HepG2 (cell line): ENCODE measurements at regions not wholly inside any gene's neighbourhood (a gene's known extent, or its start where the extent isn't known, plus 50 kb on each side); places are given as distances from the start of the nearest gene placed in this dataset.

Source experiments
- ATAC-seq: fragments of 200-7000 bp; cut with Tn5 transposase; 3 replicates; pipeline ENCODE4 v1.9.1; 2020; ENCODE audit warnings: mild to moderate bottlenecking, moderate library complexity
- BruUV-seq: library from RNA; stranded (reverse); fragments of 400-500 nt; replicated peaks from 2 replicates; lab custom pipeline; 2021; lab: Mats Ljungman, UMichigan
- CTCF ChIA-PET: fragments of 300-600 bp; formaldehyde crosslinking; extraction: SDS; loops from one replicate; lab custom pipeline; 2021; ENCODE audit warnings: low total read pairs, inconsistent platforms, low intra/inter-chr PET ratio; lab: Yijun Ruan, JAX
- POLR2A ChIA-PET: fragments of 350-600 bp; sonication (Branson Sonifier 250); formaldehyde crosslinking; loops from one replicate; lab custom pipeline; 2020; ENCODE audit warnings: antibody characterized with exemption, inconsistent platforms; lab: Yijun Ruan, JAX
- DNase-seq: peaks from one replicate; pipeline ENCODE4 v3.0.0-alpha.2; 2015; ENCODE audit warnings: low spot score
- FAIRE-seq: peaks from 3 replicates; lab custom pipeline; 2011; peaks lifted over from hg19 to GRCh38; lab: Jason Lieb, UNC
- H2AFZ ChIP-seq: one replicate; pipeline ENCODE4 v1.6.1; 2011; ENCODE audit warnings: low read length, inconsistent platforms
- H3K27ac ChIP-seq: fragments of 300-600 bp; 3 replicates; pipeline ENCODE4 v1.8.0; 2011; ENCODE audit warnings: mixed run types, mild to moderate bottlenecking, mixed read lengths, low read length, inconsistent platforms; ENCODE audit not compliant: insufficient read depth; ENCODE audit errors: extremely low read length
- H3K27me3 ChIP-seq, 2 experiments: fragments of 200-600 bp in 1 of 2; 2 replicates in 1 of 2; 3 replicates in 1 of 2; pipeline versions ENCODE4 v1.6.0 to v1.8.0; 2011; ENCODE audit warnings: low read length in 2 of 2, mild to moderate bottlenecking in 2 of 2, moderate library complexity in 2 of 2, inconsistent platforms in 1 of 2; ENCODE audit not compliant: insufficient read depth in 2 of 2, control insufficient read depth in 1 of 2
- H3K36me3 ChIP-seq, 2 experiments: fragments of 200-600 bp in 1 of 2; replicated peaks in 1 of 2; 2 replicates in 1 of 2; 3 replicates in 1 of 2; pipeline versions ENCODE4 v1.5.1 to v1.8.0; 2011; ENCODE audit warnings: low read length in 2 of 2, inconsistent platforms in 1 of 2; ENCODE audit not compliant: insufficient read depth in 2 of 2, control insufficient read depth in 1 of 2
- H3K4me1 ChIP-seq: 2 replicates; pipeline ENCODE4 v1.5.1; 2012; ENCODE audit warnings: low read length, inconsistent platforms; ENCODE audit not compliant: insufficient read depth
- H3K4me2 ChIP-seq: 2 replicates; pipeline ENCODE4 v1.6.0; 2011; ENCODE audit warnings: low read depth, low read length, inconsistent platforms
- H3K4me3 ChIP-seq, 3 experiments: fragments of 200-600 bp in 1 of 3; sonication (generic), shearing (Covaris generic) in 1 of 3; replicated peaks in 1 of 3; 2 replicates each; pipeline ENCODE4 v1.5.1; 2011 to 2016; ENCODE audit warnings: low read length in 3 of 3, inconsistent platforms in 2 of 3, low read depth in 2 of 3, mild to moderate bottlenecking in 2 of 3, control low read depth in 1 of 3, mixed read lengths in 1 of 3; ENCODE audit not compliant: insufficient read depth in 1 of 3
- H3K79me2 ChIP-seq: one replicate; pipeline ENCODE4 v1.6.1; 2011; ENCODE audit warnings: low read length, inconsistent platforms; ENCODE audit not compliant: insufficient read depth
- H3K9ac ChIP-seq: 2 replicates; pipeline ENCODE4 v1.6.0; 2011; ENCODE audit warnings: mild to moderate bottlenecking, low read depth, low read length, inconsistent platforms; ENCODE audit not compliant: insufficient read depth
- H3K9me3 ChIP-seq: 2 replicates; pipeline ENCODE4 v1.5.1; 2012; ENCODE audit warnings: mild to moderate bottlenecking, low read length
- H4K20me1 ChIP-seq: 2 replicates; pipeline ENCODE4 v1.6.0; 2011; ENCODE audit warnings: inconsistent platforms, mild to moderate bottlenecking, low read length, moderate library complexity; ENCODE audit not compliant: insufficient read depth
- ATF1 ChIP-seq: IDR thresholded peaks from 2 replicates; pipeline ENCODE4 v1.6.1; 2016; ENCODE audit warnings: mild to moderate bottlenecking, control low read depth
- CBX2 ChIP-seq, 2 experiments: fragments of 200-600 bp in 1 of 2; sonication (generic); formaldehyde crosslinking in 1 of 2; IDR thresholded peaks; 2 replicates each; pipeline versions ENCODE4 v1.7.0 to v1.8.1; 2018 to 2022; ENCODE audit warnings: low read depth in 2 of 2, low read length in 1 of 2, mild to moderate bottlenecking in 1 of 2, missing genetic modification reagents in 1 of 2
- JARID2 ChIP-seq: sonication (generic); formaldehyde crosslinking; IDR thresholded peaks from 2 replicates; pipeline ENCODE4 v1.8.1; 2023; ENCODE audit warnings: missing genetic modification reagents, inconsistent platforms; ENCODE audit not compliant: insufficient replicate concordance
- MXI1 ChIP-seq: IDR thresholded peaks from 3 replicates; pipeline ENCODE4 v1.6.1; 2012; ENCODE audit warnings: low read depth, low read length, inconsistent platforms, borderline replicate concordance
- NAIF1 ChIP-seq: sonication (generic); formaldehyde crosslinking; IDR thresholded peaks from 2 replicates; pipeline ENCODE4 v1.5.0; 2020; ENCODE audit warnings: mild to moderate bottlenecking, missing genetic modification reagents, borderline replicate concordance
- NFYB ChIP-seq: sonication (generic); formaldehyde crosslinking; IDR thresholded peaks from 2 replicates; pipeline ENCODE4 v1.4.0; 2020; ENCODE audit warnings: missing genetic modification reagents
- THAP9 ChIP-seq: sonication (generic); formaldehyde crosslinking; IDR thresholded peaks from 2 replicates; pipeline ENCODE4; 2020; ENCODE audit warnings: missing genetic modification reagents, mild to moderate bottlenecking, borderline replicate concordance
- ZNF598 ChIP-seq: sonication (generic); formaldehyde crosslinking; IDR thresholded peaks from 2 replicates; pipeline ENCODE4 v1.5.1; 2020; ENCODE audit warnings: mild to moderate bottlenecking, missing genetic modification reagents, borderline replicate concordance
- ZNF766 ChIP-seq: sonication (generic); formaldehyde crosslinking; IDR thresholded peaks from 2 replicates; pipeline ENCODE4 v1.5.0; 2020; ENCODE audit warnings: missing genetic modification reagents, borderline replicate concordance
- ZNF883 ChIP-seq: sonication (generic); formaldehyde crosslinking; IDR thresholded peaks from 2 replicates; pipeline ENCODE4 v1.5.1; 2020; ENCODE audit warnings: mild to moderate bottlenecking, missing genetic modification reagents; ENCODE audit errors: not compliant biosample characterization
- WGBS: methylation state at CpG from one replicate; pipeline ENCODE4 v1.1.6; 2017; ENCODE audit warnings: low lambda C conversion rate; 5-methylcytosine and 5-hydroxymethylcytosine counted together
- in situ Hi-C: cut with HindIII; loops from 2 replicates; pipeline ENCODE4 v1.10.0; 2017; ENCODE audit warnings: low pct_unique_long_range_greater_than_20kb; ENCODE audit not compliant: extremely low pct_ligation_motif_present
- intact Hi-C: fragments of 100-400 bp; cut with micrococcal nuclease; formaldehyde crosslinking; loops from one replicate; pipeline ENCODE4 v1.10.0; 2022; ENCODE audit not compliant: unreplicated experiment
- TF ChIP-seq, protein P1 (sequence below): sonication (generic); formaldehyde crosslinking; IDR thresholded peaks from 2 replicates; pipeline ENCODE4 v1.8.1; 2022; ENCODE audit warnings: mild to moderate bottlenecking, missing genetic modification reagents
- TF ChIP-seq, protein P2 (sequence below): sonication (generic); formaldehyde crosslinking; IDR thresholded peaks from 2 replicates; pipeline ENCODE4 v1.9.0; 2022; ENCODE audit warnings: low read depth, missing genetic modification reagents
- TF ChIP-seq, protein P3 (sequence below): sonication (generic); formaldehyde crosslinking; IDR thresholded peaks from 2 replicates; pipeline ENCODE4 v1.5.0; 2020; ENCODE audit warnings: missing genetic modification reagents
- TF ChIP-seq, protein P4 (sequence below): IDR thresholded peaks from 2 replicates; pipeline ENCODE4 v1.6.1; 2012; ENCODE audit warnings: low read length, improper control_type of control experiment

DNA sequence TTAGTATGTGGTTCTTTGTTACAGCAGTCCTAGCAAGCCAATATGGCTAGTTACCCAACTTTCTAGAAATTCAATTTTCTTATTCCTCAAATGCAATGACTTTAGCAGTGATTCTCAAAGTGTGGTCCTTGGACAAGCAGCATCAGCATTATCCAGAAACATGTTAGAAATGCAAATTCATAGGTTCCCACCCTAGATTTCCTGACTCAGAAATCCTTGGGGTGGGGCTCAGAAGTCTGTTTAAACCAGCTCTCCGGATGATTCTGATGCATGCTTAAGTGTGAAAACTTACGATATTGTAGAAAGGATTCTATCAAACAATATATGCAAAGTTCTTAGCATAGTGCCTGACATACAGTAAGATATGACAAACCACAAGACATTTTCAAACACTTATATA lies 757.1 kb downstream of the DHX35 start:
- Histone ChIP-seq H3K27ac (no peak overlapping the region), H3K9me3 (peaks cover 94% of the 10 kb centered on the region), H3K27me3 (no peaks in the 10 kb centered on the region), H4K20me1 (no peaks in the 10 kb centered on the region), H3K4me2 (no peak overlapping the region), H3K9ac (no peak overlapping the region), H3K79me2 (no peaks in the 10 kb centered on the region), H2AFZ (no peak overlapping the region), H3K4me3 (no peak overlapping the region), H3K4me1 (no peaks in the 10 kb centered on the region), H3K36me3 (no peaks in the 10 kb centered on the region)
- ChIA-PET POLR2A (no interaction called here), CTCF (no interaction called here)
- WGBS = 65% methylated on average over 2 of the region's 2 CpGs
- in situ Hi-C loops (no loop called here), intact Hi-C loops (no loop called here)
- DNase-seq = no peak
- no peak for FAIRE-seq
- no TSS peak for BruUV-seq
- no peak for ATAC-seq
- no peak for TF ChIP-seq NAIF1
- TF ChIP-seq, protein P1, sequence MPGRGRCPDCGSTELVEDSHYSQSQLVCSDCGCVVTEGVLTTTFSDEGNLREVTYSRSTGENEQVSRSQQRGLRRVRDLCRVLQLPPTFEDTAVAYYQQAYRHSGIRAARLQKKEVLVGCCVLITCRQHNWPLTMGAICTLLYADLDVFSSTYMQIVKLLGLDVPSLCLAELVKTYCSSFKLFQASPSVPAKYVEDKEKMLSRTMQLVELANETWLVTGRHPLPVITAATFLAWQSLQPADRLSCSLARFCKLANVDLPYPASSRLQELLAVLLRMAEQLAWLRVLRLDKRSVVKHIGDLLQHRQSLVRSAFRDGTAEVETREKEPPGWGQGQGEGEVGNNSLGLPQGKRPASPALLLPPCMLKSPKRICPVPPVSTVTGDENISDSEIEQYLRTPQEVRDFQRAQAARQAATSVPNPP = no peak
- no peak for TF ChIP-seq THAP9 (CRISPR knock-in tag)
- TF ChIP-seq, protein P2, sequence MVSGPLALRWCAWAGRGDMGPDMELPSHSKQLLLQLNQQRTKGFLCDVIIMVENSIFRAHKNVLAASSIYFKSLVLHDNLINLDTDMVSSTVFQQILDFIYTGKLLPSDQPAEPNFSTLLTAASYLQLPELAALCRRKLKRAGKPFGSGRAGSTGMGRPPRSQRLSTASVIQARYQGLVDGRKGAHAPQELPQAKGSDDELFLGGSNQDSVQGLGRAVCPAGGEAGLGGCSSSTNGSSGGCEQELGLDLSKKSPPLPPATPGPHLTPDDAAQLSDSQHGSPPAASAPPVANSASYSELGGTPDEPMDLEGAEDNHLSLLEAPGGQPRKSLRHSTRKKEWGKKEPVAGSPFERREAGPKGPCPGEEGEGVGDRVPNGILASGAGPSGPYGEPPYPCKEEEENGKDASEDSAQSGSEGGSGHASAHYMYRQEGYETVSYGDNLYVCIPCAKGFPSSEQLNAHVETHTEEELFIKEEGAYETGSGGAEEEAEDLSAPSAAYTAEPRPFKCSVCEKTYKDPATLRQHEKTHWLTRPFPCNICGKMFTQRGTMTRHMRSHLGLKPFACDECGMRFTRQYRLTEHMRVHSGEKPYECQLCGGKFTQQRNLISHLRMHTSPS = no peak
- TF ChIP-seq ZNF598 (CRISPR knock-in tag) = no peak
- TF ChIP-seq, protein P3, sequence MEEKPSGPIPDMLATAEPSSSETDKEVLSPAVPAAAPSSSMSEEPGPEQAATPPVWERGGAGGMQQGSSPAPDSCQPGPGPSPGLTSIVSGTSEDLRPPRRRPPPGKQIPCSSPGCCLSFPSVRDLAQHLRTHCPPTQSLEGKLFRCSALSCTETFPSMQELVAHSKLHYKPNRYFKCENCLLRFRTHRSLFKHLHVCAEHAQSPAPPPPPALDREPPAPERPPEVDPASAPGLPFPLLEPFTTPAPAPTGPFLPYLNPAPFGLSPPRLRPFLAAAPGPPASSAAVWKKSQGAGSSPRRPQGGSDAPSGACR = no peak
- no peak for TF ChIP-seq ZNF883
- no peak for TF ChIP-seq MXI1
- TF ChIP-seq CBX2 (IDR thresholded peaks at IDR 0.05; ENCODE audit: low read depth, low read length) = no peak
- TF ChIP-seq CBX2 (CRISPR knock-in tag; IDR thresholded peaks at IDR 0.05; ENCODE audit: low read depth) = no peak
- no peak for TF ChIP-seq JARID2 (CRISPR knock-in tag)
- no peak for TF ChIP-seq NFYB
- no peak for TF ChIP-seq ATF1 (CRISPR knock-in tag)
- TF ChIP-seq ZNF766 = no peak
- TF ChIP-seq, protein P4, sequence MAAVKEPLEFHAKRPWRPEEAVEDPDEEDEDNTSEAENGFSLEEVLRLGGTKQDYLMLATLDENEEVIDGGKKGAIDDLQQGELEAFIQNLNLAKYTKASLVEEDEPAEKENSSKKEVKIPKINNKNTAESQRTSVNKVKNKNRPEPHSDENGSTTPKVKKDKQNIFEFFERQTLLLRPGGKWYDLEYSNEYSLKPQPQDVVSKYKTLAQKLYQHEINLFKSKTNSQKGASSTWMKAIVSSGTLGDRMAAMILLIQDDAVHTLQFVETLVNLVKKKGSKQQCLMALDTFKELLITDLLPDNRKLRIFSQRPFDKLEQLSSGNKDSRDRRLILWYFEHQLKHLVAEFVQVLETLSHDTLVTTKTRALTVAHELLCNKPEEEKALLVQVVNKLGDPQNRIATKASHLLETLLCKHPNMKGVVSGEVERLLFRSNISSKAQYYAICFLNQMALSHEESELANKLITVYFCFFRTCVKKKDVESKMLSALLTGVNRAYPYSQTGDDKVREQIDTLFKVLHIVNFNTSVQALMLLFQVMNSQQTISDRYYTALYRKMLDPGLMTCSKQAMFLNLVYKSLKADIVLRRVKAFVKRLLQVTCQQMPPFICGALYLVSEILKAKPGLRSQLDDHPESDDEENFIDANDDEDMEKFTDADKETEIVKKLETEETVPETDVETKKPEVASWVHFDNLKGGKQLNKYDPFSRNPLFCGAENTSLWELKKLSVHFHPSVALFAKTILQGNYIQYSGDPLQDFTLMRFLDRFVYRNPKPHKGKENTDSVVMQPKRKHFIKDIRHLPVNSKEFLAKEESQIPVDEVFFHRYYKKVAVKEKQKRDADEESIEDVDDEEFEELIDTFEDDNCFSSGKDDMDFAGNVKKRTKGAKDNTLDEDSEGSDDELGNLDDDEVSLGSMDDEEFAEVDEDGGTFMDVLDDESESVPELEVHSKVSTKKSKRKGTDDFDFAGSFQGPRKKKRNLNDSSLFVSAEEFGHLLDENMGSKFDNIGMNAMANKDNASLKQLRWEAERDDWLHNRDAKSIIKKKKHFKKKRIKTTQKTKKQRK = no peak
